HL-60 (cell line): ENCODE measurements at regions not wholly inside any gene's neighbourhood (a gene's known extent, or its start where the extent isn't known, plus 50 kb on each side); places are given as distances from the start of the nearest gene placed in this dataset.

Experiments used
- CTCF ChIP-seq: IDR thresholded peaks from one replicate; pipeline ENCODE4 v1.5.1; 2011; ENCODE audit warnings: low read length, control low read depth, inconsistent platforms; ENCODE audit not compliant: insufficient read depth
- GABPA ChIP-seq: IDR thresholded peaks from 2 replicates; pipeline ENCODE4 v1.6.1; 2012; ENCODE audit warnings: low read depth
- POLR2AphosphoS5 ChIP-seq: IDR thresholded peaks from 2 replicates; pipeline ENCODE4 v1.6.1; 2012; ENCODE audit warnings: low read depth
- SPI1 ChIP-seq: IDR thresholded peaks from 2 replicates; pipeline ENCODE4 v1.6.1; 2012; ENCODE audit warnings: low read depth, mild to moderate bottlenecking, borderline replicate concordance
- TF ChIP-seq, protein P1 (sequence below): IDR thresholded peaks from 2 replicates; pipeline ENCODE4 v1.6.1; 2012; ENCODE audit warnings: low read depth; ENCODE audit not compliant: insufficient replicate concordance

DNA sequence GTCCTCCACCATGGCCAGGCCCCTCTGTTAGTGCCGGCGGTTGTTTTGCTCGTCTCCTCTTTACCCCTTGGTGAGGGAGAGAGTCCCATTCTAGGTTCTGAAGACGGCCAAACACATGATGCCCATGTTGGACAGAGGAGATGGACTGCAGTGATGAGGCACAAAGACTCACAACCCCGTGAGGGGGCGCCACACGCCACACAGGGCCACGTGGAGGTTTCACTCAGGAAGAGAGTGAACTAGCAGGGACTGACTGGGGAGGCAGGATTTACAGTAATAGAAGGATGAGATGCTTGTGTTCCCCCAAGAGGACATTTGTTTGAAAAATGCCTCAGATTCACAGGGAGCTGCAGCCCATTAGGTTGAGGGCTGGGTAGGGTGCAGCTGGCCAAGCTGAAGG, 655.3 kb upstream of the FRG1 start:
- TF ChIP-seq SPI1, result no peak
- no peak for TF ChIP-seq CTCF
- no peak for TF ChIP-seq POLR2AphosphoS5
- TF ChIP-seq, protein P1, sequence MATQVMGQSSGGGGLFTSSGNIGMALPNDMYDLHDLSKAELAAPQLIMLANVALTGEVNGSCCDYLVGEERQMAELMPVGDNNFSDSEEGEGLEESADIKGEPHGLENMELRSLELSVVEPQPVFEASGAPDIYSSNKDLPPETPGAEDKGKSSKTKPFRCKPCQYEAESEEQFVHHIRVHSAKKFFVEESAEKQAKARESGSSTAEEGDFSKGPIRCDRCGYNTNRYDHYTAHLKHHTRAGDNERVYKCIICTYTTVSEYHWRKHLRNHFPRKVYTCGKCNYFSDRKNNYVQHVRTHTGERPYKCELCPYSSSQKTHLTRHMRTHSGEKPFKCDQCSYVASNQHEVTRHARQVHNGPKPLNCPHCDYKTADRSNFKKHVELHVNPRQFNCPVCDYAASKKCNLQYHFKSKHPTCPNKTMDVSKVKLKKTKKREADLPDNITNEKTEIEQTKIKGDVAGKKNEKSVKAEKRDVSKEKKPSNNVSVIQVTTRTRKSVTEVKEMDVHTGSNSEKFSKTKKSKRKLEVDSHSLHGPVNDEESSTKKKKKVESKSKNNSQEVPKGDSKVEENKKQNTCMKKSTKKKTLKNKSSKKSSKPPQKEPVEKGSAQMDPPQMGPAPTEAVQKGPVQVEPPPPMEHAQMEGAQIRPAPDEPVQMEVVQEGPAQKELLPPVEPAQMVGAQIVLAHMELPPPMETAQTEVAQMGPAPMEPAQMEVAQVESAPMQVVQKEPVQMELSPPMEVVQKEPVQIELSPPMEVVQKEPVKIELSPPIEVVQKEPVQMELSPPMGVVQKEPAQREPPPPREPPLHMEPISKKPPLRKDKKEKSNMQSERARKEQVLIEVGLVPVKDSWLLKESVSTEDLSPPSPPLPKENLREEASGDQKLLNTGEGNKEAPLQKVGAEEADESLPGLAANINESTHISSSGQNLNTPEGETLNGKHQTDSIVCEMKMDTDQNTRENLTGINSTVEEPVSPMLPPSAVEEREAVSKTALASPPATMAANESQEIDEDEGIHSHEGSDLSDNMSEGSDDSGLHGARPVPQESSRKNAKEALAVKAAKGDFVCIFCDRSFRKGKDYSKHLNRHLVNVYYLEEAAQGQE, result no peak
- TF ChIP-seq GABPA, result no peak
